ENCODE measurements at regions not wholly inside any gene's neighbourhood (a gene's known extent, or its start where the extent isn't known, plus 50 kb on each side); places are given as distances from the start of the nearest gene placed in this dataset.

DNA sequence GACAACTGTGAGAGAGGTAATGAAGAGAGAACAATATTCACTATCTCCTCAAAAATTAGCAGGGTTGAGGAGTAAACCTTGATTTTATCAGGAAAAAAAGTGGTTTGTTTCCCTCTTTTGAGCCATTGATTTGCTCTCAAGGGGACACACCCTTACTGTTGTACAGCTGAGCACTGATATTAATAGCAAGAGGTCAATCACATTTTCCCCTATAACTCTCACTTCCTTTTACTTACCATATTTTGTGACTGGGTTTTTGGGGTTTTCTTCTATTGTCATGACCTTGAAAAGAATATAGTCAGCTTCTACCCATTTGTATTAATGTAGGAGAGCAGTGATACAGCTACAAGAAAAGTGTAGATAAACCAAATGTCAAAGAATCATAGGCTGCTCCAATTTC lies 70.2 kb upstream of the LONRF3 start:
- Histone ChIP-seq H2AFZ (ENCODE audit: low read depth, low read length) (no peak overlapping the region), H3K36me3 (ENCODE audit: insufficient read depth, low read length) (no peaks in the 10 kb centered on the region), H3K9me3 (ENCODE audit: insufficient read depth, low read depth, low read length) (no peaks in the 10 kb centered on the region), H3K27me3 (ENCODE audit: insufficient read depth, low read length) (no peaks in the 10 kb centered on the region), H3K4me1 (ENCODE audit: insufficient read depth, low read length) (no peaks in the 10 kb centered on the region), H4K20me1 (ENCODE audit: insufficient read depth, low read length) (no peaks in the 10 kb centered on the region), H3K4me2 (ENCODE audit: low read length) (no peak overlapping the region), H3K4me3 (ENCODE audit: insufficient read depth, low read depth, low read length) (no peak overlapping the region), H3K27ac (ENCODE audit: low read depth, low read length) (no peak overlapping the region), H3K9ac (ENCODE audit: low read length) (no peak overlapping the region), H3K79me2 (ENCODE audit: insufficient read depth, low read length) (no peaks in the 10 kb centered on the region)
- peaks cover 11% of the 10 kb centered on the region for H3K27me3 Mint-ChIP-seq (ENCODE audit: low read depth, unreplicated experiment)
- H3K27ac Mint-ChIP-seq (ENCODE audit: unreplicated experiment): no peak overlapping the region
- no peak for TF ChIP-seq EZH2 (IDR thresholded peaks at IDR 0.05; ENCODE audit: insufficient read depth, low read length)
- TF ChIP-seq, protein P1, sequence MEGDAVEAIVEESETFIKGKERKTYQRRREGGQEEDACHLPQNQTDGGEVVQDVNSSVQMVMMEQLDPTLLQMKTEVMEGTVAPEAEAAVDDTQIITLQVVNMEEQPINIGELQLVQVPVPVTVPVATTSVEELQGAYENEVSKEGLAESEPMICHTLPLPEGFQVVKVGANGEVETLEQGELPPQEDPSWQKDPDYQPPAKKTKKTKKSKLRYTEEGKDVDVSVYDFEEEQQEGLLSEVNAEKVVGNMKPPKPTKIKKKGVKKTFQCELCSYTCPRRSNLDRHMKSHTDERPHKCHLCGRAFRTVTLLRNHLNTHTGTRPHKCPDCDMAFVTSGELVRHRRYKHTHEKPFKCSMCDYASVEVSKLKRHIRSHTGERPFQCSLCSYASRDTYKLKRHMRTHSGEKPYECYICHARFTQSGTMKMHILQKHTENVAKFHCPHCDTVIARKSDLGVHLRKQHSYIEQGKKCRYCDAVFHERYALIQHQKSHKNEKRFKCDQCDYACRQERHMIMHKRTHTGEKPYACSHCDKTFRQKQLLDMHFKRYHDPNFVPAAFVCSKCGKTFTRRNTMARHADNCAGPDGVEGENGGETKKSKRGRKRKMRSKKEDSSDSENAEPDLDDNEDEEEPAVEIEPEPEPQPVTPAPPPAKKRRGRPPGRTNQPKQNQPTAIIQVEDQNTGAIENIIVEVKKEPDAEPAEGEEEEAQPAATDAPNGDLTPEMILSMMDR (IDR thresholded peaks at IDR 0.05; ENCODE audit: insufficient read depth, low read depth, low read length): no peak
- no peaks in the 10 kb centered on the region for H3K36me3 Mint-ChIP-seq (ENCODE audit: low read depth, unreplicated experiment)
- no peaks in the 10 kb centered on the region for H3K9me3 Mint-ChIP-seq (ENCODE audit: unreplicated experiment)
- no peak overlapping the region for H3K4me3 Mint-ChIP-seq (ENCODE audit: unreplicated experiment)
- no peaks in the 10 kb centered on the region for H3K4me1 Mint-ChIP-seq (ENCODE audit: low read depth, unreplicated experiment)
- DNase-seq (ENCODE audit: low read depth): no peak
- no peak for FAIRE-seq

DNA sequence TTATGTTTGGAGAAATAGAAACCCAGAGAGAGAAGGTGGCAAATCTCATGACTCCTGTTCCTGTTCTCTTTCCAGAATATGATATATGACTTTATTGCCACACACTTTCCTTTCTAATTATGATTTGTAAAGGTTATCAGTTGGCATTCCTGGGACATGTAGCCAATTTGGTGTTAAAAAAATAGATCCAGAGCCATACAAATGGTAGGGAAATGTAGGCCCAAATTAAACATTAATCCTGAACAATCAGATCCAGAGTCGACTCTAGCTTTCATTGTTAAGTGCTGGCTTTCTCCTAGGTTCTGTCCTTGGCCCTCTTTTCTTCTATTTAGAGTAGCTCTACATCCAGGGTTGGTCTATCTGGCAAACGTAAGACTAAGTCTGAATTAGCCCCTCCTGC lies 69.8 kb upstream of the LONRF3 start:
- Histone ChIP-seq H3K4me3 (ENCODE audit: insufficient read depth, low read depth, low read length) (no peak overlapping the region), H3K27ac (ENCODE audit: low read depth, low read length) (no peak overlapping the region), H3K9me3 (ENCODE audit: insufficient read depth, low read depth, low read length) (no peaks in the 10 kb centered on the region), H3K4me1 (ENCODE audit: insufficient read depth, low read length) (no peaks in the 10 kb centered on the region), H3K9ac (ENCODE audit: low read length) (no peak overlapping the region), H3K4me2 (ENCODE audit: low read length) (no peak overlapping the region), H3K27me3 (ENCODE audit: insufficient read depth, low read length) (no peaks in the 10 kb centered on the region), H3K36me3 (ENCODE audit: insufficient read depth, low read length) (no peaks in the 10 kb centered on the region), H2AFZ (ENCODE audit: low read depth, low read length) (no peak overlapping the region), H3K79me2 (ENCODE audit: insufficient read depth, low read length) (no peaks in the 10 kb centered on the region), H4K20me1 (ENCODE audit: insufficient read depth, low read length) (no peaks in the 10 kb centered on the region)
- no peaks in the 10 kb centered on the region for H3K9me3 Mint-ChIP-seq (ENCODE audit: unreplicated experiment)
- H3K27me3 Mint-ChIP-seq (ENCODE audit: low read depth, unreplicated experiment): peaks cover 11% of the 10 kb centered on the region
- DNase-seq (ENCODE audit: low read depth): no peak
- TF ChIP-seq, protein P1 (IDR thresholded peaks at IDR 0.05; ENCODE audit: insufficient read depth, low read depth, low read length): no peak
- TF ChIP-seq EZH2 (IDR thresholded peaks at IDR 0.05; ENCODE audit: insufficient read depth, low read length): no peak
- H3K36me3 Mint-ChIP-seq (ENCODE audit: low read depth, unreplicated experiment): no peaks in the 10 kb centered on the region
- no peaks in the 10 kb centered on the region for H3K4me1 Mint-ChIP-seq (ENCODE audit: low read depth, unreplicated experiment)
- peak; percentile 71 for FAIRE-seq
- no peak overlapping the region for H3K4me3 Mint-ChIP-seq (ENCODE audit: unreplicated experiment)
- H3K27ac Mint-ChIP-seq (ENCODE audit: unreplicated experiment): no peak overlapping the region

Data from astrocyte (in vitro differentiated cells and primary cell).